ENCODE measurements at regions not wholly inside any gene's neighbourhood (a gene's known extent, or its start where the extent isn't known, plus 50 kb on each side); places are given as distances from the start of the nearest gene placed in this dataset.
"Not testable (repeated sequence)": the region's sequence is repeated elsewhere in the genome, so short reads cannot be mapped to it uniquely, and the experiment has no call there.

DNA sequence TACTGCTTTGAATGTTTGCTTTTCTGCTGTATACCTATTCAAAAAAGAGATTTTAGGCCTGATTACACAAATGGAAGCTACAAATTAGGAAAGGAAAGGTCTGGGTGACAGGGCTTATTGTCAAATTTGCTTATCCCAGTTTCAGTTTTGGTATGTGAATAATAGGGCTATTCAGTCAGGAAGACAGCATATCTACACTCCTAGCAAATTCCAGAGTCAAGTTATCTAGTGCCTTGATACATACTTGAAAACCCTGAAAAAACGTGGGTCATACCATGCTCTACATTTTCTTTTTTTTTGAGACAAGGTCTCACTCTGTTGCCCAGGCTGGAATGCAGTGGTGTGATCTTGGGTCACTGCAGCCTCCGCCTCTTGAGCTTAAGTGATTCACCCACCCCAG, 59.2 kb upstream of the CCDC180 start:
- not testable (repeated sequence) for DNase-seq

DNA sequence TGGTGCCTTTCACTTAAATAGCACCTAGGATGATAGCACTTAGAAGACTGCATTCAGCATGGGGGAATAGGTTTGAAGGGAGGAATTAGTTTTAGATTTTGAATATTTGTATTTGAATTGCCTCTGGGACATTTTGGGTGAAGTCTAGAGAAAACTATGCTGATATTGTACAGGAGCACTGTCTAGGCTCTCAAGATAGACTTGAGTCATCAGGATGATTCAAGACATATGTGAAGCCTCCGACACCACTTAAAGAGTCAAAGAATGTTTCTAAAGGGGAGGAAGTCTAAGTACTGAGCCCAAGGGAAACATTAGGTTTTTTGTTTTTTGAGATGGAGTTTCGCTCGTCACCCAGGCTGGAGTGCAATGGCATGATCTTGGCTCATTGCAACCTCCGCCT, 63.9 kb upstream of the CCDC180 start:
- no peak for DNase-seq

DNA sequence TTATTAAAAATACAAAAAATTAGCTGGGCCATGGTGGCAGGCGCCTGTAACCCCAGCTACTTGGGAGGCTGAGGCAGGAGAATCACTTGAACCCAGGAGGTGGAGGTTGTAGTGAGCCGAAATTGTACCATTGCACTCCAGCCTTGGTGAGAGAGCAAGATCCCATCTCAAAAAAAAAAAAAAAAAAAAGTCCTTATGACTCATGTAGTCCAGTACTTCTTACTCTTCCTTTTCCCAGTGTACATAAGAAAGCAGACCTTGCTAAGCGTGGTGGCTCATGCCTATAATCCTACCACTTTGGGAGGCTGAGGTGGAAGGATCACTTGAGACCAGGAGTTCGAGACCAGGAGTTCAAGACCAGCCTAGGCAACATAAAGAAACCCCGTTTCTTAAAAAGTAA, 66.0 kb upstream of the CCDC180 start:
- not testable (repeated sequence) for DNase-seq

DNA sequence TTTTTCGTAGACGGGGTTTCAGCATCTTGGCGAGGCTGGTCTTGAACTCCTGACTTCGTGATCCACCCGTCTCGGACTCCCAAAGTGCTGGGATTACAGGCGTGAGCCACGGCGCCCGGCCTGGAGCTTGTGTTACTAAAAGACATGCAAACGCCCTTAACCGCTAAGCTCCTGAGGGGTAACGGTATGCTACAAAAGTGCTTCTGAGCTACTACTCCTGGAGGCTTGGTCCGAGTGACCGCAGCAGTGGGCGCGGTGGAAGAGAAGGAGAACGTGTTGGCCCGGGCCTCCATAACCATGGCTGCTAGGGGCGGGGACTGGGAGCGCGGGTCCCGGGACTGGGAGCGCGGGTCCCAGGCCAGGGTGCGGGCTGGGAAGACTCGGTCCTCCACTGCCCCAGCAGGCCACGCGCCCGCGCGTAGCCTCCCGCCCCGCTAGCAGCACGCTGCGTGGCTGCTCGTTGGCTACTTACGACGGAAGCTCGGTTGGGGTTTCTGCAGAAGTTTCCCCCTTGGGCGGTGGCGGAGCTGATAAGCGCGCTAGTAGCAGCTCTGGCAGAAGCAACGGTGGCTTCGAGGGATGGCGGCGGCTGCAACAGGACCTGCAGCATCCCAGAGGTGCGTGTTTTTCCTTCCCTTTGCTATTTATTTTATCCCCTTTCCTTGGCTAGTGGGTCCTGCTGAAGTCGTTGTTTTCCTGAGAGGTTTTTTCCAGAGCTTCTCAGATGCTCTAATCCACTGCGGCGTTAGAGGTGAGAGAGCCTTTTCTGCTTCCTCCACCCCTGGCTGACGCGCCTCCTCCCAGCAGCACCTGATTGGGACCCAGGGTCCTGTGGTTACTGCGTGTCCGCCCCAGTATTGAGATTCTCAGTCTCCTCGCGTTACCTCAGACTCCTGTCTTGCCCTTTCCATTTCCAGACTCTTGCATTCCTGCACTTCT, 69.2 kb upstream of the CCDC180 start:
- peak; percentile 78 for DNase-seq

DNA sequence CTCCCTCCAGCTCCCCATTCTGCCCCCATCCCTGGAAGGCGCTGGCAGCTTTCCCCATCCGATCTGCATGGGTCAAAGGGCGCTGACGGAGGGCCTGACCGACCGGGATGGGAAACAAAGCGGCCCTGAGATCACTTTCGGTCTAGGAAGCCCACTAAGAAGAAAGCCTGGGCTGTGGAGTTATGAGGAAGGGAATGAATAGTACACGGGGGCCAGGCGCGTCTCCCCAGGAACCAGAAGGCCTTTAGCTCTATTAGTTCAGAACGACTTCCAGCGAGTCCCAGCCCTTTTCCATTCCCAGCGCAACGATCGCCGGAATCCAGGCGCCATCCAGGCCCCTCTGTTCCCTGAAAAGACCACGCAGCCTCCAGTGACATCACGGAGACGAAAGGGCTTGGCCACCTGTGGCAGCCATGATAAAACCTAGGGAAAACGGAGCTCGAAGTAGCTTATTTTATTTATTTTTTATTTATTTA, 70.1 kb upstream of the CCDC180 start:
- DNase-seq, result no peak

DNA sequence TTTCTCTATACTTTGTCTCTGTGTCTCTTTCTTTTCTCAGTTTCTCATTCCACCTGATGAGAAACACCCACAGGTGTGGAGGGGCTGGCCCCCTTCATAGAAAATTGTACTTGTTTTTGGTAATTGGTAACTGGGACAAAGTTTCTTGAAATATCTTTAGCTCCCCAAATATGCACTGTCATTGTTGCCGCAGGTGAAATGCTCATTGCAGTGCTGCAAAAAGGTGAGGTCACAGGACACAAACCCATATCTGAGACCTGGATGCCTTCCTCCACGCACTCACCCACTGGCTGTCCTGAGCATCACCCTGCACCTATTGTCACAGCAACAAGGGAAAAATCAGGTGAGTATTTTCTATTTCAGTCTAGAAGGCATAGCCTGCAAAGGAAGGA, 74.5 kb upstream of the CCDC180 start:
- not testable (repeated sequence) for DNase-seq

DNA sequence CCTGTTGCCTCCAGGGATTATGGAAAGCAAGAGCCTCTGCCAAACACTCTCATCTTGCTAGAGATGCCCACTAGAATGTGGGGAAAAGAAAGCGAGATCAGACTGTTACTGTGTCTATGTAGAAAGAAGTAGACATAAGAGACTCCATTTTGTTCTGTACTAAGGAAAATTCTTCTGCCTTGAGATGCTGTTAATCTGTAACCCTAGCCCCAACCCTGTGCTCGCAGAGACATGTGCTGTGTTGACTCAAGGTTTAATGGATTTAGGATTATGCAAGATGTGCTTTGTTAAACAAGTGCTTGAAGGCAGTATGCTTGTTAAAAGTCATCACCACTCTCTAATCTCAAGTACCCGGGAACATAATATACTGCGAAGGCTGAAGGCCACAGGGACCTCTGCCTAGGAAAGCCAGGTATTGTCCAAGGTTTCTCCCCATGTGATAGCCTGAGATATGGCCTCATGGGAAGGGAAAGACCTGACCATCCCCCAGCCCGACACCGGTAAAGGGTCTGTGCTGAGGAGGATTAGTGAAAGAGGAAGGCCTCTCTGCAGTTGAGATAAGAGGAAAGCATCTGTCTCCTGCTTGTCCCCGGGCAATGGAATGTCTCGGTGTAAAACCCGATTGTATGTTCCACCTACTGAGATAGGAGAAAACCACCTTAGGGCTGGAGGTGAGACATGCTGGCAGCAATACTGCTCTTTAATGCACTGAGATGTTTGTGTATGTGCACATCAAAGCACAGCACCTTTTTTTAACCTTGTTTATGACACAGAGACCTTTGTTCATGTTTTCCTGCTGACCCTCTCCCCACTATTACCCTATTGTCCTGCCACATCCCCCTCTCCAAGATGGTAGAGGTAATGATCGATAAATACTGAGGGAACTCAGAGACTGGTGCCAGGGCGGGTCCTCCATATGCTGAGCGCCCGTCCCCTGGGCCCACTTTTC, 75.1 kb upstream of the CCDC180 start:
- not testable (repeated sequence) for DNase-seq

DNA sequence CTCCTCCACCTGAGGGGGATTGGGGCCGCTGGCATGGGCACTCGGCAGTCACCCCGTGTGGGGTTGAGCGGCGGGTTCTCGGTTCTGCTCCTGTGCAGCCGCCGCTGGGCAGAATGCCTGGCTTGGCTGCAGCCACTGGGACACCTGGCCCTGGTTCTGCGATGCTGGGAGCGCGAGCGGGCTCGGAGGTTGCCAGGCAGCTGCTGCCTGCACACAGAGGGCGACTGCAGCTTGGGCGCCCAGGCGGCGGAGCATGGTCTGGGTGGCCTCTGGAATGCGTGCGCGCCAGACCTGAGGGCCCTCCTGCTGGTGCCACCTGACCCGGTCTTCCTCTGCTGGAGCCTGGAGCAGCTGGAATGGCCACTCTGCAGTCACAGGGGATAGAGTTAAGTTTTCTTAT, 85.1 kb upstream of the CCDC180 start:
- DNase-seq, result not testable (repeated sequence)

DNA sequence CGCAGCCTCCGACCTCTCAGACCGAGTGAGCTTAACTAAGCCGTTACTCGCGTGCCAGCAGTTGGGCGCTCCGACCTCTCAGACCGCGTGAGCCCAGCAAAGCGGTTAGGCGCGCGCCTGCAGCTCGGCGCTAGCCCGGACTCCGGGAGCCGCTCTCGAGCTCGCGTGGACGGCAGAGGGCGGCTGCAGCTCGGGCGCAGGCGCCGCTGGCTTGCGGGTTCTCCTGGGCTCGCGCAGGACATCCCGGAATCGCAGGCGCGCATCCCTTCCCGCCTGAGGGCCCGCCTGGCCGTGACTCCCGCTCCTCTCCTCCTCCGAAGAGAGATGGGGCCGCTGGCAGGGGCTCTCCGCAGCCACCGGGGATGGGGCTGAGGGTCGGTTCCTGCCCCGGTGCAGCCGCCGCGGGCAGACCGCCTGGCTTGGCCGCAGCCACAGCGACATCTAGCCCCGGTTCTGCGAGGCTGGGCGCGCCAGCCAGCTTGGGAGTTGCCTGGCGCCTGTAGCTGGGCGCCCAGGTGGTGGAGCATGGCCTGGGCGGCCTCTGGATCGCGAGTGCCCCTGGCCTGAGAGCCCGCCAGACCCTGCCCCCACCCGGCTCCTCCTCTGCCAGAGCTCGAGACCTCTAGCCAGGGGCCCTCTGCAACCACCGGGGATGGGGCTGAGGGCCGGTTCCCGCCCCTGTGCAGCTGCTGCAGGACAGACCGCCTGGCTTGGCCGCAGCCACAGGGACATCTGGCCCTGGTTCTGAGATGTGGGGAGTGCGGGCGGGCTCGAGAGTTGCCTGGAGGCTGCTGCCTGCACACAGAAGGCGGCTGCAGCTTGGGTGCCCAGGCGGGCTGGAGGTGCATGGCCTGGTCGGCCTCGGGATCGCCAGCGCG, 85.7 kb upstream of the CCDC180 start:
- peak; percentile 70 for DNase-seq

DNA sequence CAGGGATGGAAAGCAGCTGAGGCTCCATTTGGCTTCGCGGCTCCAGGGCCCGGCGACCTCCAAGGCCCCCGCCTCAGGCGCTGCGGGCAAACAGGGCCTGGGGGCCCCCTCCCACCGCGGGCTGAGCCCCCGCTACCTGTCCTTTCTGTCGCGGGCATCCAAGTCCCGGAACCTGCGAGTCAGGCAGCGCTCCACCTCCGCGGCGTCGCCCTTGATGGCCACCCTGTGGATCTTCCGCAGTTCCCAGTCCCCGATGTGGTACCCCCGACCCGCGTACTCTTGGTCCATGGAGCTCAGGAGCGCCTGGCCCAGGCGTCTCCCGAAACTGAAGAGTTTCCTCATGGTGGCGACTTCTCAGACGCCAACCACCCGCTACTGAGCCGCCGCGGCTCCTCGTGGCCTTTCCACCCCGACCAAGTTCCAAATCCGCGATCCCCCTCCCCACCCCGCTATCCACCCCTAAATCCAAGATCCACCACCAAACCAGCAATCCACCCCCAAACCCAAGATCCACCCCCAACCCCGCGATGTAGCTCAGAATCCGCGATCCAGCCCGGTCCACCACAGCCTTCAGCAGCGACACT, 86.5 kb upstream of the CCDC180 start:
- no peak for DNase-seq

DNA sequence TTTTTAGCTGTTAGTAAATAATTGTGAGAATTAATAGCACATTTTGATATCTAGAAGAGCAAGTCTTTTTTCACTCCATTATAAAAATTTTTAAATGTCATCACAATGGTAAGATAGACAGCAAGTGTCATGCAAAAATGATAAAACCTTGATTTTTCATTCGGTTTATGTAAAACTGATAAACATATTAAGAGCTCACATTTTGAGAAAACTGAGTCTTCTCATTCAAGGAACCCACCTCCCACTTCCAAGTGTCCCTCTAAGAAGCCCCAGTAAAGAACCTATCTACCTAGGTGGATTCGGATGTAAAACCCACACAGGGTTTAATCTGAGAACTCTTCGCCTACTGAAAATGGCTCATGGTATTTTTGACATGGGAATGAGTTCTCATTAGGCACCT, 87.1 kb upstream of the CCDC180 start:
- DNase-seq, result not testable (repeated sequence)

DNA sequence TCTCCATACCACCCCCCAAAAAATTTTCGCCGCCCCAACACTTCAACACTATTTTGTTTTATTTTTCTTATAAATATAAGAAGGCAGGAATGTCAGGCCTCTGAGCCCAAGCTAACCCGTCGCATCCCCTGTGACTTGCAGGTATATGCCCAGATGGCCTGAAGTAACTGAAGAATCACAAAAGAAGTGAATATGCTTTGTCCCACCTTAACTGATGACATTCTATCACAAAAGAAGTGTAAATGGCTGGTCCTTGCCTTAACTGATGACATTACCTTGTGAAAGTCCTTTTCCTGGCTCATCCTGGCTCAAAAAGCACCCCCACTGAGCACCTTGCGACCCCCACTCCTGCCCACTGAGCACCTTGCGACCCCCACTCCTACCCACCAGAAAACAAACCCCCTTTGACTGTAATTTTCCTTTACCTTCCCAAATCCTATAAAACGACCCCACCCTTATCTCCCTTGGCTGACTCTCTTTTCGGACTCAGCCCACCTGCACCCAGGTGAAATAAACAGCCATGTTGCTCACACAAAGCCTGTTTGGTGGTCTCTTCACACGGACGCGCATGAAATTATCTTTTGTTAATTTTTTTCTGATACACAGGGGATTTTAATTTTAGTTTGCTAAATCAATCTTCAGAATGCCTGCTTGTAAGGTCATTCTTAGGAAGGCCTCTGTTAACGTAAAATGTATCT, 87.9 kb upstream of the CCDC180 start:
- DNase-seq, result not testable (repeated sequence)

DNA sequence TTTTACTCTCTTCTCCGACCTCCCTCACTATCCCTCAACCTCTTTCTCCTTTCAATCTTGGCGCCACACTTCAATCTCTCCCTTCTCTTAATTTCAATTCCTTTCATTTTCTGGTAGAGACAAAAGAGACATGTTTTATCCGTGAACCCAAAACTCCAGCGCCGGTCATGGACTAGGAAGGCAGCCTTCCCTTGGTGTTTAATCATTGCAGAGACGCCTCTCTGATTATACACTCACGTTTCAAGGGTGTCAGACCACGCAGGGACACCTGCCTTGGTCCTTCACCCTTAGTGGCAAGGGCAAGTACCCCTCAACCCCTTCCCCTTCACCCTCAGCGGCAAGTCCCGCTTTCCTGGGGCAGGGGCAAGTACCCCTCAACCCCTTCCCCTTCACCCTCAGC, 92.3 kb upstream of the CCDC180 start:
- DNase-seq, result not testable (repeated sequence)

DNA sequence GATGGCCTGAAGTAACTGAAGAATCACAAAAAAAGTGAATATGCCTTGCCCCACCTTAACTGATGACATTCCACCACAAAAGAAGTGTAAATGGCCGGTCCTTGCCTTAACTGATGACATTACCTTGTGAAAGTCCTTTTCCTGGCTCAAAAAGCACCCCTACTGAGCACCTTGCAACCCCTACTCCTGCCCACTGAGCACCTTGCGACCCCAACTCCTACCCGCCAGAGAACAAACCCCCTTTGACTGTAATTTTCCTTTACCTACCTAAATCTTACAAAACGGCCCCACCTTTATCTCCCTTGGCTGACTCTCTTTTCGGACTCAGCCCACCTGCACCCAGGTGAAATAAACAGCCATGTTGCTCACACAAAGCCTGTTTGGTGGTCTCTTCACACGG, 92.9 kb upstream of the CCDC180 start:
- DNase-seq, result not testable (repeated sequence)

DNA sequence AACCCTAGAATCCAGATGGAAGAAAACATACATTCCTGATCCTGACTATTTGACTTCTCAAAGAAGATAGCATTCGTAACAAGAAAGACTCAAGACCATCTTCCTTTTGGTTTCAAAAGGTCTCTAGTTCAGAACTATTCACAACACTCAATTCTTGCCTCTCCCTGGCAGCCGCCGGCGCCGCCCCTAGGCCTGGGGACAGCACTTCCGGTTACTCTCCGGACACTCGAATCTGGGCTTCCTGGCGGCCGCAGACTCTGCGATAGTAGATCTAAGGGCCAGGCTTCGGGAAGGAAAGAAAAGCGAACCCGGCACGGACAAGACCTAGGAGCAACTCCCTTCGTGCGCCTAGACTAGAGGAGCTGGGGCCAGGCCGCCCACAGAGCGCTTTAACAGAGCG, 107.8 kb upstream of the CCDC180 start:
- DNase-seq, result not testable (repeated sequence)

DNA sequence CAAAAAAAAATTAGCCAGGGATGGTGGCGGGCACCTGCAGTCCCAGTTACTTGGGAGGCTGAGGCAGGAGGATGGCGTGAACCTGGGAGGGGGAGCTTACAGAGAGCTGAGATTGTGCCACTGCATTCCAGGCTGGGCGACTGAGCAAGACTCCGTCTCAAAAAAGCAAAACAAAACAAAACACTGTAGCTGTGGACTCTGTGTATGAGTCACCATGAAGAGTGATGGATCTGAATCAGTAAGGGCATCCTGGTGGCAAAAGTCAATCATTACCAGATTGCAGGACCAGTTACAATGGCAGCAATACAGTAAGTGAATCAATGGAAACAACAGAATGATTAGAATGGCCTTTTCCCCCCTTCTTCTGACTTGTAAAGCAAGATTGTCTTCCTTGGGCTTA, 113.7 kb upstream of the CCDC180 start:
- not testable (repeated sequence) for DNase-seq

DNA sequence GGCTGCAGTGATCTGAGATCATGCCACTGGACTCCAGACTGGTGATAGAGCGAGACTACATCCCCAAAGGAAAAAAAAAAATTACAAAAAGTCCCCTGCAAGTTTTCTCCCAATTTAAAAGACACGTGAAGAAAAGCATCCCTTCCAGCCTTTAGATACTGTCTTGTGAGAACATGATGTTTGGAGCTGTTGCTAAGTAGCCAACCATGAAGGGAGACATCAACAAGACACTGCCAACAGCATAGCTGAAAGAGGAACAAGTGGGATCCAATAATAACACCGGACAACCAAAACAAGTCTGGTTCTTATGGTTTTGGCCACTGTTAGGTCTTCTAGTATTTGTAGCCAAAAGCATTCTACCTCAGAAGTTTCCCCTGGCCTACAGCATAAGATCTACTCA, 118.9 kb upstream of the CCDC180 start:
- DNase-seq, result no peak

DNA sequence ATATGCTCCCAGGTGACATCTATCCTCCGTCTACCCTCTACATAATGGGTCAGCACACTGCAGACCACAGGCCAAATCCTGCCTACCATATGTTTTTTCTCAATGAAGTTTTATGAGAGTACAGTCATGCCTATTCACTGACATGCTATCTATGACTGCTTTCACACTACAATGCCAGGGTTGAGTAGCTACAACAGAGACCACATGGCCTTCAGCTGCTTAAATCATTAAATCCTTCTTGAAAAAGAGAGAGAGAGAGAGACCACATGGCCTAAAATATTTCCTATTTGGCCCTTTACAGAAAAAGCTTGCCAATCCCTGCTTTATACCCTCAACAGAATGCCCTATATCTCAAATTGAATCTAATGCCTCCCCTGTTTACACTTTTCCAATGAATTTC, 119.8 kb upstream of the CCDC180 start:
- not testable (repeated sequence) for DNase-seq

DNA sequence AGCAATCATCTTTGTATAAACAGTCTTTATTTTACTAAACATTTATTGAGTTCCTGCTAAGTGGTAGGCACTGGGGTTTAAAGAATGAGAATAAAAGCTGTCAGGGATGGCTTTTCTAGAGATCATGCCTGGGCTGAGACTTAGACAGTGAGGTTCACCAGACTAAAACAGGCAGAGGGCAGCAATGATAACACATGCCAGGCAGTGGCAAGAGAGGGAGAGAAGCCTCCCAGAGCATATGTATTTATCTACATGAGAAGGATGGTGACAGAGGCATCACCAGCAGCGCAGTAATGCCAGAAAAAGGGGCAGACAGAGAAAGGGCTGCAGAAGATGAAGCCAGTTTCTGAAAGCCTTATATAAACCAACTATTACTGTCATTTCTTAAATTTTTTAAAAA, 121.0 kb upstream of the CCDC180 start:
- no peak for DNase-seq

DNA sequence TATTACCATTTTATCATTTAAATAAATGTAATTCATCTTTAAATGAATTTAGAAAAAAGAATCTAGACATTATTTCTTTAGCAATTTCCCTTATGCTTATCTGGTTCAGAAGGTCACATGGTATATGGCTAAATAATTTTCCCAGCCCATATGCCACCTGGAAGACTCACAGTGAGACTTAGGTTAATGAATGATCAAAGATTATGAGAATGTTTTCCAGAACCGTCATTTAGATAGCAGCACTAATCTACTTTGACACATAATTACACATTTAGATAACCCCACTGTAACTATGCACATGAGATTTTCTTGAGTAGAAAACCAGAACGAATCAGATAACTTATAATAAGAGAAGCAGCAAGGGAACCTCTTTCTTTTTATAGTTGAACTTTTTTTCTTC, 124.9 kb upstream of the CCDC180 start:
- not testable (repeated sequence) for DNase-seq

DNA sequence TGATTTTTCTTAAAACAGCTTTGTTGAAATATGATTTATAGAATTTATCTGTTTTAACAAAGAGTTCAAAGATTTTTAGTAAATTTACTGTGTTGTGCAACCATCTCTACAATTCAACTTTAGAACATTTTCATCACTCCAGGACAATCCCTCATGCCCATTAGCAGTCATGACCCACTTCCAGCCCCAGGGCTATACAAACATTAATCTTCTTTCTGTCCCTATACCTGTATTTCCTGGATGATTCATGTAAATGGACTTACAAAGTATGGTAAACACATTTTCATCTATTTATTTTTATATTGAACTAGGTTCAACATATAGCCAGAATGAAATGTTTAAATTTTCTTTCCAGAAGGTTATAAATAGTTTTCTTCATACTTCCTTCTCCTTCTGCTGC, 127.8 kb upstream of the CCDC180 start:
- no peak for DNase-seq

Data from CD4-positive, alpha-beta T cell treated with Interleukin-17A for 4 hours (primary cell).